Panc1 (cell line): ENCODE measurements at regions not wholly inside any gene's neighbourhood (a gene's known extent, or its start where the extent isn't known, plus 50 kb on each side); places are given as distances from the start of the nearest gene placed in this dataset.

Experiments used
- POLR2AphosphoS5 ChIP-seq: IDR thresholded peaks from 2 replicates; pipeline ENCODE4 v1.6.1; 2012; ENCODE audit warnings: mild to moderate bottlenecking, low read depth, low read length, moderate library complexity
- TF ChIP-seq, protein P1 (sequence below): fragments of 450-650 bp; IDR thresholded peaks from 2 replicates; pipeline ENCODE4 v1.5.1; 2017; ENCODE audit warnings: mild to moderate bottlenecking
- TF ChIP-seq, protein P2 (sequence below), 2 experiments: IDR thresholded peaks; 2 replicates each; pipeline ENCODE4 v1.6.1; 2011 to 2012; ENCODE audit warnings: low read depth in 2 of 2, control low read depth in 1 of 2, low read length in 1 of 2, mild to moderate bottlenecking in 1 of 2, moderate library complexity in 1 of 2; ENCODE audit not compliant: insufficient read depth in 1 of 2

DNA sequence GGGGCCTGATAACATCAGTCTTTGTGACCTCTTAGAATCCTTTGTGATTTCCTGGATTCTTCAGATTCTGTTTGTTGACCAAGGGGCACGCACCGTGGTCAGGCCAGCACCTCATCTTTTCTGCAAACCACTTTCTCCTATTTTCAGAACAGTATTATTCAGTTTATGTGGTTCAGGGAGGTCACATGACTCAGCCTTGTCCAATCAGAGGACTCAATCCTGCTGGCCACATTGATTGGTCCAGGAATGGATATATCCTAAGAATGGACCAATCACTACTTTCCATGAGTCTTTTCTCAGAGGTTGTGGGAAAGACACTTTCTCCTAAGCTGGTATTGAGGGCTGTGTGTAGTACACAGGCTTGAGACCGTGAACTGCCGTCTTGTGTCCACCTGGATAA lies 123.1 kb upstream of the EEF2KMT start:
- no peak for TF ChIP-seq POLR2AphosphoS5
- TF ChIP-seq, protein P1, sequence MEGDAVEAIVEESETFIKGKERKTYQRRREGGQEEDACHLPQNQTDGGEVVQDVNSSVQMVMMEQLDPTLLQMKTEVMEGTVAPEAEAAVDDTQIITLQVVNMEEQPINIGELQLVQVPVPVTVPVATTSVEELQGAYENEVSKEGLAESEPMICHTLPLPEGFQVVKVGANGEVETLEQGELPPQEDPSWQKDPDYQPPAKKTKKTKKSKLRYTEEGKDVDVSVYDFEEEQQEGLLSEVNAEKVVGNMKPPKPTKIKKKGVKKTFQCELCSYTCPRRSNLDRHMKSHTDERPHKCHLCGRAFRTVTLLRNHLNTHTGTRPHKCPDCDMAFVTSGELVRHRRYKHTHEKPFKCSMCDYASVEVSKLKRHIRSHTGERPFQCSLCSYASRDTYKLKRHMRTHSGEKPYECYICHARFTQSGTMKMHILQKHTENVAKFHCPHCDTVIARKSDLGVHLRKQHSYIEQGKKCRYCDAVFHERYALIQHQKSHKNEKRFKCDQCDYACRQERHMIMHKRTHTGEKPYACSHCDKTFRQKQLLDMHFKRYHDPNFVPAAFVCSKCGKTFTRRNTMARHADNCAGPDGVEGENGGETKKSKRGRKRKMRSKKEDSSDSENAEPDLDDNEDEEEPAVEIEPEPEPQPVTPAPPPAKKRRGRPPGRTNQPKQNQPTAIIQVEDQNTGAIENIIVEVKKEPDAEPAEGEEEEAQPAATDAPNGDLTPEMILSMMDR, result no peak
- TF ChIP-seq, protein P2, sequence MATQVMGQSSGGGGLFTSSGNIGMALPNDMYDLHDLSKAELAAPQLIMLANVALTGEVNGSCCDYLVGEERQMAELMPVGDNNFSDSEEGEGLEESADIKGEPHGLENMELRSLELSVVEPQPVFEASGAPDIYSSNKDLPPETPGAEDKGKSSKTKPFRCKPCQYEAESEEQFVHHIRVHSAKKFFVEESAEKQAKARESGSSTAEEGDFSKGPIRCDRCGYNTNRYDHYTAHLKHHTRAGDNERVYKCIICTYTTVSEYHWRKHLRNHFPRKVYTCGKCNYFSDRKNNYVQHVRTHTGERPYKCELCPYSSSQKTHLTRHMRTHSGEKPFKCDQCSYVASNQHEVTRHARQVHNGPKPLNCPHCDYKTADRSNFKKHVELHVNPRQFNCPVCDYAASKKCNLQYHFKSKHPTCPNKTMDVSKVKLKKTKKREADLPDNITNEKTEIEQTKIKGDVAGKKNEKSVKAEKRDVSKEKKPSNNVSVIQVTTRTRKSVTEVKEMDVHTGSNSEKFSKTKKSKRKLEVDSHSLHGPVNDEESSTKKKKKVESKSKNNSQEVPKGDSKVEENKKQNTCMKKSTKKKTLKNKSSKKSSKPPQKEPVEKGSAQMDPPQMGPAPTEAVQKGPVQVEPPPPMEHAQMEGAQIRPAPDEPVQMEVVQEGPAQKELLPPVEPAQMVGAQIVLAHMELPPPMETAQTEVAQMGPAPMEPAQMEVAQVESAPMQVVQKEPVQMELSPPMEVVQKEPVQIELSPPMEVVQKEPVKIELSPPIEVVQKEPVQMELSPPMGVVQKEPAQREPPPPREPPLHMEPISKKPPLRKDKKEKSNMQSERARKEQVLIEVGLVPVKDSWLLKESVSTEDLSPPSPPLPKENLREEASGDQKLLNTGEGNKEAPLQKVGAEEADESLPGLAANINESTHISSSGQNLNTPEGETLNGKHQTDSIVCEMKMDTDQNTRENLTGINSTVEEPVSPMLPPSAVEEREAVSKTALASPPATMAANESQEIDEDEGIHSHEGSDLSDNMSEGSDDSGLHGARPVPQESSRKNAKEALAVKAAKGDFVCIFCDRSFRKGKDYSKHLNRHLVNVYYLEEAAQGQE (IDR thresholded peaks at IDR 0.05; ENCODE audit: insufficient read depth in 1 of 2, low read depth in 2 of 2, low read length in 1 of 2), result no peak
